GM21526 (cell line): ENCODE measurements at regions not wholly inside any gene's neighbourhood (a gene's known extent, or its start where the extent isn't known, plus 50 kb on each side); places are given as distances from the start of the nearest gene placed in this dataset.

ENCODE experiments used
- ATAC-seq: cut with Tn5 transposase; IDR thresholded peaks from one replicate; pipeline ENCODE4 v1.9.1; 2021; ENCODE audit warnings: moderate library complexity; ENCODE audit not compliant: unreplicated experiment, low FRiP score

GRCh38 chr17:77763575-77763974 lies 194.9 kb upstream of the TNRC6C start:
- no peak for ATAC-seq

GRCh38 chr17:77765292-77765691 lies 193.2 kb upstream of the TNRC6C start:
- ATAC-seq, result no peak

- no peak for ATAC-seq
Measured at GRCh38 chr17:77767148-77767547, 191.4 kb upstream of the TNRC6C start.

GRCh38 chr17:77768248-77768852 lies 190.2 kb upstream of the TNRC6C start:
- ATAC-seq, result no peak

- ATAC-seq, result no peak
Measured at GRCh38 chr17:77769215-77769614, 189.3 kb upstream of the TNRC6C start.

- ATAC-seq, result no peak
Measured at GRCh38 chr17:77769762-77770161, 188.7 kb upstream of the TNRC6C start.

GRCh38 chr17:77770331-77771105 lies 188.0 kb upstream of the TNRC6C start:
- no peak for ATAC-seq

- no peak for ATAC-seq
Measured at GRCh38 chr17:77771145-77771544, 187.4 kb upstream of the TNRC6C start.

GRCh38 chr17:77771587-77771986 lies 186.9 kb upstream of the TNRC6C start:
- no peak for ATAC-seq

- ATAC-seq, result no peak
Measured at GRCh38 chr17:77771998-77772397, 186.5 kb upstream of the TNRC6C start.

- ATAC-seq, result no peak
Measured at GRCh38 chr17:77772461-77772897, 186.0 kb upstream of the TNRC6C start.

- no peak for ATAC-seq
Measured at GRCh38 chr17:77772899-77773358, 185.6 kb upstream of the TNRC6C start.

GRCh38 chr17:77774182-77774581 lies 184.3 kb upstream of the TNRC6C start:
- no peak for ATAC-seq

GRCh38 chr17:77778636-77779489 lies 179.6 kb upstream of the TNRC6C start:
- no peak for ATAC-seq

GRCh38 chr17:77779711-77780539 lies 178.6 kb upstream of the TNRC6C start:
- ATAC-seq, result no peak

GRCh38 chr17:77781536-77781935 lies 177.0 kb upstream of the TNRC6C start:
- ATAC-seq, result no peak

GRCh38 chr17:77782201-77782600 lies 176.3 kb upstream of the TNRC6C start:
- no peak for ATAC-seq

- ATAC-seq, result no peak
Measured at GRCh38 chr17:77782611-77783010, 175.9 kb upstream of the TNRC6C start.

- no peak for ATAC-seq
Measured at GRCh38 chr17:77783991-77784820, 174.3 kb upstream of the TNRC6C start.
